Ramos (cell line): ENCODE measurements at regions not wholly inside any gene's neighbourhood (a gene's known extent, or its start where the extent isn't known, plus 50 kb on each side); places are given as distances from the start of the nearest gene placed in this dataset.

ENCODE experiments used
- in situ Hi-C: fragments of 300-500 bp; cut with MboI; formaldehyde crosslinking; loops from one replicate; pipeline ENCODE4 v1.14.3; 2022; ENCODE audit warnings: low sequenced_read_pairs; ENCODE audit not compliant: unreplicated experiment

- in situ Hi-C loops: no loop called here
These were observed 343.2 kb upstream of the UMPS start for GRCh38 chr3:124386996-124387595.

GRCh38 chr3:124391774-124392173 is 338.5 kb upstream of the UMPS start:
- in situ Hi-C loops: no loop called here

DNA sequence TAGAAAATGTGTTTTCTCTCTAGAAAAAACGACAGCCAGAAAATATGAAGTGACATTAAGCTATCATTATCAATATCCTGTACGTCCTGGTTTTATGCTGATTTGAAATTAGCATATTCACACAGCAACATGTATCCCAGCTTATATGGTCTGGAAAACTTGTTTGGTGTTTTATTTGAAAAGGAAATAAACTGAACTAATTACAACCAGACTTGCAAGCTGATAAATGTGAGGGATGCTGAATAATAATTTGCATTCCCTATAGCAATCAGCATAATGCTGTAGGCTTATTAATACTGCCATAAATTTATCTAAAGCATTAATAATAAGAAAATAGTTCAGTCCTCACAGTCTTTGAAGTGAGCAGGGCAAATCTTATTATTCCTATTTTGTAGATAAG is 336.9 kb upstream of the UMPS start:
- in situ Hi-C loops: no loop called here

GRCh38 chr3:124395162-124395561 is 335.1 kb upstream of the UMPS start:
- in situ Hi-C loops: no loop called here

- in situ Hi-C loops: no loop called here
These were observed 334.5 kb upstream of the UMPS start for GRCh38 chr3:124395584-124396338.

DNA sequence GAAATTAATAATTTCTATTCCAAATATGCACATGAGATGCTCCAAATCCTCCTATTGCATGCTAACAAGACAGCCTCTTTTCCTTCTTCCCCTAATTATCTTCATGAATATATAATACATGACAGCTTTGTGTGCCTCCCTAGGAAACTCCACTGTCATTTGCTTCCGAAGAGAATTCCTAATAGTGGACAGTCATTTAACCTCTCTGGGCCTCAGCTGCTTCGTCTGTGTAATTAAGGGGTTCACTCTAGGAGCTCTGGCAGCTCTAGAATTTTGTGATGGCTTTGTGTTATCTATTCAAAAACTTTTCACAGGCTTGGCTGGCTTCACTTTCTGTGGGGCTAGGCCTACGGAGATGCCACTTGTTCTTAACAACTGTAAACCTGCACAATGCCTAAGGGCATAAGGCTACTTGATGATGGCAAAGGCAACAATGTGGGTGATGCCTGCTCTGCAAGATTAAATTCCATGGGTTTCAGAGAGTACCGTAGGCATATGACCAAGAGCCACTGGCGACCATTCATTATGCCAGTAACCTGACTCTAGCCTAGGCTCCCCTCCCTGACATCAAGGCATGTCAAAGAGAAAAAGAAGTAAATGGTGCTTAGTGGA is 333.8 kb upstream of the UMPS start:
- in situ Hi-C loops: no loop called here

GRCh38 chr3:124397088-124397487 is 333.2 kb upstream of the UMPS start:
- in situ Hi-C loops: no loop called here

DNA sequence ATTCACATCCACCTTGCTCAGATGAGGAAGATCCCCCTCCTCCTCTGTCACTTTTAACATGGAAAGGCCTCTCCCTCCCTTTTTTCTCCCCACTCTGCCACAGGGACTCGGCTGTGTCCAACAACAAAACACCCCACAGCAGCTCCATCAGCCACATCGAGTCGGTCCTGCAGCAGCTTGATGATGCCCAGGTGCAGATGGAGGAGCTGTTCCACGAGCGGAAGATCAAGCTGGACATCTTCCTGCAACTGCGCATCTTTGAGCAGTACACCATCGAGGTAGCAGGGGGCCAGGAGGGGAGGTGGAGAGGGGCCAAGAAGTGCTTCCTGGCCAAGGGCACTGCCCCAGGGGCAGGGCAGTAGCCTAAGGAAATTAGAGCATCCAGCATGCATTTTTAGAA is 331.7 kb upstream of the UMPS start:
- in situ Hi-C loops: no loop called here

DNA sequence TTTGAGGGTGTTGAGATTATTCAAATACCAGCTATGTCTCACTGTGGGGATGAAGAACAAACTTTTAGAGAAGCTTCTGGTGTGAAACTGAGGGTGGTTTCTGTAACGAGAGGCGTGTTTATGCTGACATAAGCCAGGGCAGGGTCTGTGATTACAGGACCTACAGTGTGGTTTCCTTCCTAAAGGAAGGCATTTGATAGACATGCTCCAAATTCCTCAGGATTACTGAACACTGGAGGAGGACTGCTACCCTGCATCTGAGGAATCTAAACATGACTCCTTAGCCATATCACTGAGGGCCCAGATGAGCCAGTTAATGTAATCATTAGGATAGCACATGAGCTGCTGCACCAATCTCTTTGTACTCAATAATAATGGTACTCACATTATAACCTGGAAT is 328.4 kb upstream of the UMPS start:
- in situ Hi-C loops: no loop called here

GRCh38 chr3:124402791-124403190 is 327.5 kb upstream of the UMPS start:
- in situ Hi-C loops: no loop called here

GRCh38 chr3:124404621-124405020 is 325.6 kb upstream of the UMPS start:
- in situ Hi-C loops: no loop called here

DNA sequence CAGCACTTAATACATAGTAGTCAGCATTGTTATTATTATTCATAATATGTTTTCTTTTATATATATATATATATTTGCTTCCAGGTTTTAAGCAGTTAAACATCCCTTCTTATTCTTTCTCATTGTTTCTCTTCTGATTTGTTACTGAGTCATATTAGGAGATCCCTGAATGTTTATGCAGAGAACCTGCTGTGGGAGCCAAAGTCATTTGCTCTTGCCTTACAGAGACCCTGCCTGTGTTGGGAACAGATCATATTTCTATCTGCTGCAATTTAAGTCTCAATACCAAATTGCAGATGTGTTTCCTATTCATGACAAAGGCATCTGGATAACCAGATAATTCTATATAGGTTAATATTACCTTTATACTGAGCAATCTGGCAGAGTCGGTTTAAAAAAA is 323.0 kb upstream of the UMPS start:
- in situ Hi-C loops: no loop called here

- in situ Hi-C loops: no loop called here
These were observed 320.5 kb upstream of the UMPS start for GRCh38 chr3:124409650-124410275.

- in situ Hi-C loops: no loop called here
These were observed 319.8 kb upstream of the UMPS start for GRCh38 chr3:124410471-124410870.

- in situ Hi-C loops: no loop called here
These were observed 318.5 kb upstream of the UMPS start for GRCh38 chr3:124411728-124412127.

DNA sequence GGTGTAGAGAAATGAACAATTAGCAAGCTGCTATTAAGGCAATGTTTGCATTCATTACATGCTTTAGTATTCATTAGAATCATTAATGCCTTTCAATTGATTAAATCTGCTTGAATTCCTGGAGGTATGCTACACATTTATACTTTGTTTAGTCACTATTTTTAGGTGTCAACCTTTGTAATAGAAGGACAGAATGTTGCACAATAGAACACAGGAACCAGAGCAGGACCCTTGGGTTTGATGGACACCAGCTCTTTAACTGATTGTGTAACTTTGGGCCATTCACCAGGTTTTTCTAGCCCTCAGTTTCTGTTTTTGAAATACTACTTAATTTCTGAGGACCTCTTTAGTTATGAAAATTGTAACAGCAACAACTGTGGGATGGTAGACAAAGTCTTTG is 317.6 kb upstream of the UMPS start:
- in situ Hi-C loops: no loop called here

DNA sequence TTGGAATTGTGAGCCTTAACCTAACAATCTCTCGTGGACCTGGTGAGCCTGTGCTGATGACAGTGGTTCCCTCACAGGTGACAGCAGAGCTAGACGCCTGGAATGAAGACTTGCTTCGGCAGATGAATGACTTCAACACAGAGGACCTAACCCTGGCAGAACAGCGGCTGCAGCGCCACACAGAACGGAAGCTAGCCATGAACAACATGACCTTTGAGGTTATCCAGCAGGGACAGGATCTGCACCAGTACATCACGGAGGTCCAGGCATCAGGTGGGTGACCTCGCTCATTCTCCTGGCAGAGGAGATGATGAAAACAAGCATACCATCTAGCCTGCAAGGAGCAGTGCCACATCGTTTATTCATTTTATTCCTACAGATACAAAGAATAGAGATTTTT is 316.9 kb upstream of the UMPS start:
- in situ Hi-C loops: no loop called here

DNA sequence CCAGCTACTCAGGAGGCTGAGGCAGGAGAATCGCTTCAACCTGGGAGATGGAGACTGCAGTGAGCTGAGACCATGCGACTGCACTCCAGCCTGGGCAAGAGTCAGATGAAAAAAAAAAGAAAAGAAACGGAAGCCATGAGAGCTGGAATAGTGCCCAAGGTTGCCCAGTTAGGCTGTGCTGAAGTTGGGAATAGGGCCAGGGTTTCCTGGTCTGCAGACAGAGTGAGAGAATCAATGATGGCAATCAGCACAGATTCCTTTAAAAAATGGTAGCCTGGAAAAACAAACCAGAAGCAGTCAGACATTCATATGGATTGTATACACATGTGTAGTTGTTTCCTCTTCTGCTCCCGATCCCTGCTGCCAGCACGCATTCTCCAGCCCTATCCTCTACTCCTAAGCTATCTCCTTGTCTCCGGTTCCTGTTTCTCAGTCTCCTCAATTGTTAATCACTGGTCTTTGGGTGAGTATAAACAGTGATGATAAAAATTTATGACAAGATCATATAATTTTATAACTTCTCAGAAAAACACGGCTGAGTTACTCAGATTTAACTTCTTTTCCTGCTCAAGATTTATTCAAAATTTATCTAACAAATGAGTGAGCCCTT is 316.2 kb upstream of the UMPS start:
- in situ Hi-C loops: no loop called here

DNA sequence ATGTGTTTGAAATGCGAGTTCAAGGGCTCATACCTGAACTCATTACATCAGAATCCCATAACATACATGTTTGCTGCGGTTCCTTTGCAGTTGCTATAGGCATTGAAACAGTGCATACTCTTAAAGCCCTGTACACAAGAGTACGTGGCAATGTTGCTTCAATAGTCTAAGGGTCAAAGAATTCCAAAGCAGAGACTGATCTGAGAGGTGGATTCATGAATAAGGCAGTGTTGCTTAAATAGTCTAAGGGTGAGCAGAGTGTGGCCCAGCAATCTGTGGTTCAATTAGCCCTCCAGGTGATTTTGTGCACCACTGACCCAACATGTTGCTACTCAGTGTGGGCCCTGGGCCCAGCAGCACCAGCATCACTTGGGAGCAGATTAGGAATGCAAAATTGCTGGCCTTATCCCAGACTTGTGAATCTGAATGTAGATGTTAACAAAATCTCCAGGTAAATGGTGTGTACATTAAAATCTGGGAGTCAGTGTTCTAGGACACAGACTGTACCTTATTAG is 314.7 kb upstream of the UMPS start:
- in situ Hi-C loops: no loop called here

DNA sequence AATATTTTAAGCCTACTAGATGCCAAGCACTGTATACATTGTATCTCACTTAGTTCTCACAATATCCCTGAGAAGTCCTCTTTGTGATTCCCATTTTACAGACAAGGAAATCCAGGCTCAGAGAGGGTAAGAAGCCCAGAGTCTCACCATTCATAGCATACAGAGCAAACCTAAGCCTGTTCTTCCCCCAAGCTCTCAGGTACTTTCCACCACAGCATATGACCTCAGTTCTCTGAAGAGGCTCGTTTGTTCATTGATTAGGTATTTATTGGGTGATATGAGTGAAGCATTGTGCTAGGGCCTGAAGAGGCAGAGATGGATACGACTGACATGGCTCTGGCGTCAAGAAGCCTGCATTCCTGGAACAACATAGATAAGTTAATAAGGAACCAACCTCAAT is 310.9 kb upstream of the UMPS start:
- in situ Hi-C loops: no loop called here

- in situ Hi-C loops: no loop called here
These were observed 309.9 kb upstream of the UMPS start for GRCh38 chr3:124420392-124420791.
